ENCODE measurements at regions not wholly inside any gene's neighbourhood (a gene's known extent, or its start where the extent isn't known, plus 50 kb on each side); places are given as distances from the start of the nearest gene placed in this dataset.

GRCh38 chr13:106879806-106880205, 311.9 kb upstream of the ARGLU1 start:
- TF ChIP-seq TOX (CRISPR knock-in tag; IDR thresholded peaks at IDR 0.05; ENCODE audit: borderline replicate concordance) (no peak), ZNF70 (CRISPR knock-in tag; IDR thresholded peaks at IDR 0.05) (no peak), GLIS3 (CRISPR knock-in tag; IDR thresholded peaks at IDR 0.05) (no peak), RARB (CRISPR knock-in tag; IDR thresholded peaks at IDR 0.05) (no peak), PATZ1 (CRISPR knock-in tag; IDR thresholded peaks at IDR 0.05; ENCODE audit: borderline replicate concordance) (no peak), ZFP30 (CRISPR knock-in tag; IDR thresholded peaks at IDR 0.05) (no peak), CSRNP3 (CRISPR knock-in tag; IDR thresholded peaks at IDR 0.05) (no peak), CREB5 (CRISPR knock-in tag; IDR thresholded peaks at IDR 0.05; ENCODE audit: low read depth) (no peak), ZC3H10 (CRISPR knock-in tag; IDR thresholded peaks at IDR 0.05) (no peak), ESRRG (CRISPR knock-in tag; IDR thresholded peaks at IDR 0.05) (no peak), ARNTL (CRISPR knock-in tag; IDR thresholded peaks at IDR 0.05; ENCODE audit: borderline replicate concordance, low read depth) (no peak), ZNF565 (CRISPR knock-in tag; conservative IDR thresholded peaks at IDR 0.05; ENCODE audit: low read depth) (no peak), POU6F1 (CRISPR knock-in tag; IDR thresholded peaks at IDR 0.05; ENCODE audit: borderline replicate concordance, low read depth) (no peak), OSR1 (CRISPR knock-in tag; IDR thresholded peaks at IDR 0.05) (no peak)
